ENCODE measurements at regions not wholly inside any gene's neighbourhood (a gene's known extent, or its start where the extent isn't known, plus 50 kb on each side); places are given as distances from the start of the nearest gene placed in this dataset.

- no peak for TF ChIP-seq POLR2A (IDR thresholded peaks at IDR 0.05; ENCODE audit: low read depth, low read length)
- no peak for TF ChIP-seq POLR2AphosphoS5 (IDR thresholded peaks at IDR 0.05; ENCODE audit: low read depth, low read length)
- TF ChIP-seq TAF1 (IDR thresholded peaks at IDR 0.05; ENCODE audit: low read depth, low read length), result no peak
- TF ChIP-seq SPI1 (IDR thresholded peaks at IDR 0.05; ENCODE audit: low read depth, low read length), result no peak
- no peak for TF ChIP-seq POU2F2 (IDR thresholded peaks at IDR 0.05; ENCODE audit: low read depth, low read length)
- TF ChIP-seq PAX5 (IDR thresholded peaks at IDR 0.05; ENCODE audit: insufficient read depth, low read length, severe bottlenecking), result no peak
Measured at GRCh38 chr20:52814371-52814770, 157.8 kb upstream of the TSHZ2 start.
